SU-DHL-6 (cell line): ENCODE measurements at regions not wholly inside any gene's neighbourhood (a gene's known extent, or its start where the extent isn't known, plus 50 kb on each side); places are given as distances from the start of the nearest gene placed in this dataset.

Experiments used
- H2AFZ ChIP-seq: fragments of 200-600 bp; sonication (generic); 2 replicates; pipeline ENCODE4 v1.6.1; 2014; ENCODE audit warnings: low read depth, mild to moderate bottlenecking, moderate library complexity, mixed read lengths, antibody characterized with exemption, low read length; ENCODE audit not compliant: severe bottlenecking
- H3F3A ChIP-seq: fragments of 200-600 bp; shearing (Covaris generic); 2 replicates; pipeline ENCODE4 v1.6.0; 2016; ENCODE audit warnings: antibody characterized with exemption, mild to moderate bottlenecking; ENCODE audit not compliant: insufficient read depth
- H3K27ac ChIP-seq: fragments of 200-600 bp; sonication (generic); 2 replicates; pipeline ENCODE4 v1.5.1; 2016; ENCODE audit warnings: low read depth, mild to moderate bottlenecking, low read length, moderate library complexity, mixed read lengths
- H3K27me3 ChIP-seq: fragments of 200-600 bp; sonication (generic), shearing (Covaris generic); 2 replicates; pipeline ENCODE4 v1.6.0; 2014; ENCODE audit warnings: mild to moderate bottlenecking, low read length
- H3K36me3 ChIP-seq: fragments of 200-600 bp; sonication (generic); 2 replicates; pipeline ENCODE4 v1.6.1; 2014; ENCODE audit warnings: mild to moderate bottlenecking, low read length, mixed read lengths
- H3K4me2 ChIP-seq: fragments of 300-600, 200-600 bp; shearing (Covaris generic), sonication (generic); 2 replicates; pipeline ENCODE4 v1.6.0; 2014; ENCODE audit warnings: low read length, low read depth, mild to moderate bottlenecking; ENCODE audit not compliant: poor library complexity, severe bottlenecking
- H3K4me3 ChIP-seq: fragments of 200-600 bp; sonication (generic); 2 replicates; pipeline ENCODE4 v1.5.1; 2014; ENCODE audit warnings: antibody characterized with exemption, low read length, mild to moderate bottlenecking, mixed read lengths; ENCODE audit not compliant: insufficient read depth, poor library complexity, severe bottlenecking
- H3K79me2 ChIP-seq: fragments of 200-600 bp; sonication (generic); 2 replicates; pipeline ENCODE4 v1.6.1; 2014; ENCODE audit warnings: mild to moderate bottlenecking, low read length, moderate library complexity; ENCODE audit not compliant: insufficient read depth
- H3K9ac ChIP-seq: fragments of 200-600 bp; sonication (generic); 2 replicates; pipeline ENCODE4 v1.7.0; 2014; ENCODE audit warnings: mild to moderate bottlenecking, low read length
- H3K9me2 ChIP-seq: fragments of 200-600 bp; sonication (generic); replicated peaks from 2 replicates; pipeline ENCODE4 v1.6.1; 2014; ENCODE audit warnings: low read length; ENCODE audit not compliant: insufficient read depth
- H3K9me3 ChIP-seq: fragments of 200-600 bp; sonication (generic); 2 replicates; pipeline ENCODE4 v1.6.1; 2014; ENCODE audit warnings: low read length, mixed read lengths; ENCODE audit not compliant: insufficient read depth
- H4K20me1 ChIP-seq: fragments of 200-600 bp; sonication (generic); 2 replicates; pipeline ENCODE4 v1.6.1; 2014; ENCODE audit warnings: low read depth, mild to moderate bottlenecking, antibody characterized with exemption, low read length, moderate library complexity, mixed read lengths
- CTCF ChIP-seq: fragments of 200-600 bp; sonication (generic); IDR thresholded peaks from one replicate; pipeline ENCODE4 v1.5.1; 2017; ENCODE audit warnings: antibody characterized with exemption, mild to moderate bottlenecking, low read length, moderate library complexity; ENCODE audit not compliant: insufficient read depth, poor library complexity, severe bottlenecking
- EZH2phosphoT487 ChIP-seq: fragments of 200-600 bp; sonication (generic), shearing (Covaris generic); conservative IDR thresholded peaks from 2 replicates; pipeline ENCODE4 v1.6.1; 2018; ENCODE audit warnings: mild to moderate bottlenecking, antibody characterized with exemption, low read length, moderate library complexity, mixed read lengths

GRCh38 chr10:44039599-44039998 lies 345.3 kb downstream of the CXCL12 start:
- H3F3A ChIP-seq: no peaks in the 10 kb centered on the region
- H3K27me3 ChIP-seq: no peaks in the 10 kb centered on the region
- no peaks in the 10 kb centered on the region for H3K36me3 ChIP-seq
- no peaks in the 10 kb centered on the region for H3K9me3 ChIP-seq
- H2AFZ ChIP-seq: no peak overlapping the region
- no peak overlapping the region for H3K4me2 ChIP-seq
- no peak overlapping the region for H3K27ac ChIP-seq
- H3K9me2 ChIP-seq: no peaks in the 10 kb centered on the region
- no peak overlapping the region for H3K9ac ChIP-seq
- H4K20me1 ChIP-seq: no peaks in the 10 kb centered on the region
- H3K4me3 ChIP-seq: no peak overlapping the region
- TF ChIP-seq EZH2phosphoT487: no peak
- no peak for TF ChIP-seq CTCF
- H3K79me2 ChIP-seq: no peaks in the 10 kb centered on the region

- no peaks in the 10 kb centered on the region for H3F3A ChIP-seq
- no peaks in the 10 kb centered on the region for H3K9me2 ChIP-seq
- no peaks in the 10 kb centered on the region for H3K79me2 ChIP-seq
- no peak overlapping the region for H3K9ac ChIP-seq
- no peak overlapping the region for H3K4me2 ChIP-seq
- no peak overlapping the region for H3K4me3 ChIP-seq
- no peak for TF ChIP-seq CTCF
- no peak for TF ChIP-seq EZH2phosphoT487
- no peak overlapping the region for H3K27ac ChIP-seq
- H2AFZ ChIP-seq: no peak overlapping the region
- H3K9me3 ChIP-seq: no peaks in the 10 kb centered on the region
- no peaks in the 10 kb centered on the region for H4K20me1 ChIP-seq
- H3K36me3 ChIP-seq: no peaks in the 10 kb centered on the region
- no peaks in the 10 kb centered on the region for H3K27me3 ChIP-seq
These were observed 348.5 kb downstream of the CXCL12 start for GRCh38 chr10:44036425-44036824.

DNA sequence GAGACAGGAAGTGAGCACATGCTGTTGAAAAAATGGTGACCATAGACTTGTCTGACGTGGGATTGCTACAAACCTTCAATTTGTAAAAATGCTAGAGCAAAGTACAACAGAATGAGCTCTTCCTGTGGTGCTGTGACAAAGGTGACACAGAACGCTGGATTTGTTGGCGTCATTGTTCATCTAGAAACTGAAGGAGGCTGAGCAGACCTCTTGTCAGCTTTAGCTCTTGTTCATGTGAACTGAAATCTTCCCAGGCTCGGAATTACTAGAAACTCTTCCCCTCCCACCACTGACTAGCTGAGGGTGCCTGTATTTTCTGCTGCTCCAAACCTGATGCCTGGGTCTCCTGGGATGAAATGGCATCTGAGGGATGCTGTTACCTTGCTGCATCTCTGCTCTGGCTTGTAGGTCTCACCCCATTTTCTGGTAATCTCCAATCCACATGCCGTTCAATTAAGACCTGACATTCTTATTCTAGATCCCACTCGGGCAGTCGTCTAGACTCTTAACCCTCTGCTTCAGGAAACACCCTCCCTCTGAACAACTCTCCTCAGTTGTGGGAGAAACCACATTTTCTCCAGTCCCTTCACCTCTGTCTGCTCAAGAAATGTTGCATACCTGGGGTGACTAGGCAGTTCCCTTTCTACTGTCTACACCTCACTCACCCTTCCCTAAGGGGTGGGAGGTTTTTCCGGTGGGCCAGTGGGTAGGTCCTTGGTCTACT lies 349.3 kb downstream of the CXCL12 start:
- no peak overlapping the region for H3K27ac ChIP-seq
- H3K27me3 ChIP-seq: no peaks in the 10 kb centered on the region
- H3K9me3 ChIP-seq: no peaks in the 10 kb centered on the region
- TF ChIP-seq EZH2phosphoT487 (no peak), CTCF (no peak)
- no peaks in the 10 kb centered on the region for H4K20me1 ChIP-seq
- no peaks in the 10 kb centered on the region for H3F3A ChIP-seq
- no peaks in the 10 kb centered on the region for H3K36me3 ChIP-seq
- H2AFZ ChIP-seq: no peak overlapping the region
- H3K9me2 ChIP-seq: no peaks in the 10 kb centered on the region
- no peak overlapping the region for H3K9ac ChIP-seq
- H3K4me2 ChIP-seq: no peak overlapping the region
- H3K79me2 ChIP-seq: no peaks in the 10 kb centered on the region
- no peak overlapping the region for H3K4me3 ChIP-seq
